H1 (cell line): ENCODE measurements at regions not wholly inside any gene's neighbourhood (a gene's known extent, or its start where the extent isn't known, plus 50 kb on each side); places are given as distances from the start of the nearest gene placed in this dataset.

Experiments used
- CTCF ChIA-PET: fragments of 300-600 bp; sonication (Branson Sonifier 250); formaldehyde crosslinking; loops from one replicate; lab custom pipeline; 2021; ENCODE audit not compliant: partially characterized antibody; lab: Charles Lee
- POLR2A ChIA-PET: fragments of 300-600 bp; sonication (Branson Sonifier 250); formaldehyde crosslinking; loops from one replicate; lab custom pipeline; 2021; ENCODE audit warnings: inconsistent platforms; ENCODE audit not compliant: partially characterized antibody; lab: Charles Lee
- DNase-seq, 2 experiments: peaks; one replicate each; pipeline versions ENCODE4 v3.0.0 to v3.0.0-alpha.2; 2010 to 2022; ENCODE audit warnings: low spot score in 2 of 2, low read depth in 1 of 2, mixed read lengths in 1 of 2
- FAIRE-seq: peaks from 2 replicates; lab custom pipeline; 2011; peaks lifted over from hg19 to GRCh38; lab: Jason Lieb, UNC
- H2AFZ ChIP-seq: 2 replicates; pipeline ENCODE4 v1.8.1; 2012; ENCODE audit warnings: low read length, inconsistent platforms
- H2AK5ac ChIP-seq: 2 replicates; pipeline ENCODE4 v1.6.1; 2013; ENCODE audit warnings: low read depth, low read length
- H2BK120ac ChIP-seq: replicated peaks from 2 replicates; pipeline ENCODE3; 2013; ENCODE audit warnings: low read depth, low read length, inconsistent platforms
- H2BK12ac ChIP-seq: 2 replicates; pipeline ENCODE4 v1.6.1; 2013; ENCODE audit warnings: low read depth, low read length
- H2BK15ac ChIP-seq: 2 replicates; pipeline ENCODE4 v1.6.1; 2013; ENCODE audit warnings: low read length
- H2BK20ac ChIP-seq: 2 replicates; pipeline ENCODE4 v1.6.1; 2013; ENCODE audit warnings: low read length
- H2BK5ac ChIP-seq: 2 replicates; pipeline ENCODE4 v1.6.1; 2013; ENCODE audit warnings: low read depth, low read length
- H3K14ac ChIP-seq: 2 replicates; pipeline ENCODE4 v1.6.1; 2013; ENCODE audit warnings: inconsistent platforms; ENCODE audit not compliant: insufficient read length
- H3K18ac ChIP-seq: 2 replicates; pipeline ENCODE4 v1.6.1; 2013; ENCODE audit warnings: low read length; ENCODE audit errors: extremely low read depth
- H3K23ac ChIP-seq: 2 replicates; pipeline ENCODE4 v1.6.1; 2013; ENCODE audit warnings: inconsistent platforms; ENCODE audit not compliant: insufficient read length
- H3K23me2 ChIP-seq: 2 replicates; pipeline ENCODE4 v1.6.1; 2013; ENCODE audit warnings: low read depth, low read length
- H3K27ac ChIP-seq: 2 replicates; pipeline ENCODE4 v1.6.1; 2011; ENCODE audit warnings: low read depth, low read length, inconsistent platforms
- H3K27me3 ChIP-seq, 4 experiments: replicated peaks in 1 of 4; 1 replicate in 1 of 4; 2 replicates in 3 of 4; pipeline versions ENCODE4 v1.6.1 to v1.8.1; 2011 to 2013; ENCODE audit warnings: low read length in 3 of 4, mild to moderate bottlenecking in 3 of 4, inconsistent platforms in 2 of 4, mixed read lengths in 2 of 4, moderate library complexity in 1 of 4; ENCODE audit not compliant: control insufficient read depth in 3 of 4, insufficient read depth in 3 of 4; ENCODE audit errors: extremely low read depth in 1 of 4
- H3K36me3 ChIP-seq, 4 experiments: 2 replicates each; pipeline versions ENCODE4 v1.6.1 to v1.8.1; 2011 to 2013; ENCODE audit warnings: mild to moderate bottlenecking in 4 of 4, low read length in 3 of 4, moderate library complexity in 2 of 4, control low read depth in 1 of 4, inconsistent platforms in 1 of 4; ENCODE audit not compliant: insufficient read depth in 4 of 4, control insufficient read depth in 2 of 4
- H3K4ac ChIP-seq: replicated peaks from 2 replicates; pipeline ENCODE3; 2013; ENCODE audit warnings: low read length, low read depth, mixed read lengths, inconsistent platforms; ENCODE audit not compliant: insufficient read length
- H3K4me1 ChIP-seq, 4 experiments: replicated peaks in 1 of 4; 1 replicate in 1 of 4; 2 replicates in 3 of 4; pipeline versions ENCODE4 v1.6.1 to v1.8.1; 2011 to 2013; ENCODE audit warnings: low read length in 3 of 4, inconsistent platforms in 2 of 4, mixed read lengths in 1 of 4; ENCODE audit not compliant: insufficient read depth in 4 of 4, control insufficient read depth in 3 of 4
- H3K4me2 ChIP-seq, 2 experiments: 2 replicates each; pipeline versions ENCODE4 v1.6.1 to v1.8.1; 2011 to 2013; ENCODE audit warnings: low read depth in 2 of 2, low read length in 2 of 2, control low read depth in 1 of 2, inconsistent platforms in 1 of 2, mild to moderate bottlenecking in 1 of 2; ENCODE audit not compliant: insufficient read depth in 1 of 2
- H3K4me3 ChIP-seq, 4 experiments: fragments of 200-600, 300-600 bp in 1 of 4; sonication (generic), shearing (Covaris generic), sonication (Bioruptor Twin) in 1 of 4; 2 replicates each; pipeline versions ENCODE4 v1.5.1 to v1.8.1; 2011 to 2016; ENCODE audit warnings: low read length in 4 of 4, low read depth in 3 of 4, control low read depth in 2 of 4, inconsistent platforms in 2 of 4, mild to moderate bottlenecking in 2 of 4, mixed read lengths in 1 of 4, moderate library complexity in 1 of 4; ENCODE audit not compliant: insufficient read depth in 2 of 4; ENCODE audit errors: extremely low read depth in 1 of 4
- H3K56ac ChIP-seq: replicated peaks from 2 replicates; pipeline ENCODE3; 2013; ENCODE audit warnings: low read depth, mild to moderate bottlenecking, mixed read lengths, low read length, inconsistent platforms; ENCODE audit not compliant: insufficient read length
- H3K79me1 ChIP-seq: 2 replicates; pipeline ENCODE4 v1.6.1; 2013; ENCODE audit warnings: low read depth, low read length, control low read depth
- H3K79me2 ChIP-seq, 2 experiments: 2 replicates each; pipeline versions ENCODE4 v1.6.1 to v1.8.1; 2012 to 2013; ENCODE audit warnings: low read length in 2 of 2, mild to moderate bottlenecking in 2 of 2, inconsistent platforms in 1 of 2; ENCODE audit not compliant: insufficient read depth in 2 of 2, control insufficient read depth in 1 of 2
- H3K9ac ChIP-seq, 4 experiments: replicated peaks in 1 of 4; 1 replicate in 1 of 4; 2 replicates in 3 of 4; pipeline versions ENCODE4 v1.6.1 to v1.8.1; 2011 to 2013; ENCODE audit warnings: low read depth in 3 of 4, low read length in 3 of 4, control low read depth in 2 of 4, mild to moderate bottlenecking in 2 of 4, moderate library complexity in 2 of 4, inconsistent platforms in 1 of 4; ENCODE audit errors: extremely low read depth in 1 of 4
- H3K9me3 ChIP-seq, 2 experiments: 2 replicates each; pipeline versions ENCODE4 v1.6.1 to v1.8.1; 2012 to 2013; ENCODE audit warnings: mild to moderate bottlenecking in 2 of 2, moderate library complexity in 2 of 2, control low read depth in 1 of 2, inconsistent platforms in 1 of 2, low read depth in 1 of 2, low read length in 1 of 2, mixed read lengths in 1 of 2; ENCODE audit not compliant: insufficient read depth in 2 of 2
- H4K20me1 ChIP-seq, 2 experiments: replicated peaks in 1 of 2; 2 replicates each; pipeline versions ENCODE3 to v1.8.1; 2011 to 2013; ENCODE audit warnings: inconsistent platforms in 2 of 2, low read length in 2 of 2, mild to moderate bottlenecking in 1 of 2; ENCODE audit not compliant: insufficient read depth in 2 of 2, control insufficient read depth in 1 of 2
- H4K5ac ChIP-seq: 2 replicates; pipeline ENCODE4 v1.6.1; 2013; ENCODE audit warnings: low read length, low read depth, mixed read lengths, inconsistent platforms; ENCODE audit not compliant: insufficient read length
- H4K8ac ChIP-seq: 2 replicates; pipeline ENCODE4 v1.8.0; 2013; ENCODE audit warnings: mild to moderate bottlenecking, moderate library complexity, low read length, inconsistent platforms; ENCODE audit not compliant: insufficient read depth; ENCODE audit errors: extremely low read depth
- H4K91ac ChIP-seq: replicated peaks from 2 replicates; pipeline ENCODE3; 2013; ENCODE audit warnings: low read length, mixed read lengths, inconsistent platforms; ENCODE audit not compliant: insufficient read length
- CHD1 ChIP-seq: IDR thresholded peaks from 2 replicates; pipeline ENCODE4 v1.6.1; 2012; ENCODE audit warnings: low read depth, low read length, improper control_type of control experiment
- EZH2 ChIP-seq: fragments of 200-600 bp; sonication (generic); IDR thresholded peaks from 2 replicates; pipeline ENCODE4 v1.7.1; 2012; ENCODE audit warnings: low read depth, mild to moderate bottlenecking, moderate library complexity, low read length, inconsistent platforms; ENCODE audit not compliant: severe bottlenecking
- GABPA ChIP-seq: IDR thresholded peaks from 2 replicates; pipeline ENCODE4 v1.6.1; 2011; ENCODE audit warnings: mild to moderate bottlenecking, low read length, moderate library complexity, borderline replicate concordance; ENCODE audit not compliant: insufficient read depth
- HDAC2 ChIP-seq, 2 experiments: fragments of 300-600 bp in 1 of 2; sonication (generic) in 1 of 2; IDR thresholded peaks; 2 replicates each; pipeline ENCODE4 v1.6.1; 2011 to 2012; ENCODE audit warnings: low read depth in 2 of 2, low read length in 2 of 2, mild to moderate bottlenecking in 2 of 2, moderate library complexity in 2 of 2, borderline replicate concordance in 1 of 2, inconsistent platforms in 1 of 2
- MAFK ChIP-seq: IDR thresholded peaks from 2 replicates; pipeline ENCODE4 v1.6.1; 2012; ENCODE audit warnings: low read depth, mild to moderate bottlenecking, improper control_type of control experiment, low read length
- TAF7 ChIP-seq: optimal IDR thresholded peaks from 2 replicates; pipeline ENCODE3; 2011; ENCODE audit warnings: low read depth, mild to moderate bottlenecking, inconsistent platforms, low read length, moderate library complexity, borderline replicate concordance
- WGBS, 2 experiments: shearing (Covaris generic) in 1 of 2; methylation state at CpG; one replicate each; pipeline versions ENCODE4 v1.1.6 to v1.1.7; 2013 to 2015; ENCODE audit warnings: low lambda C conversion rate in 2 of 2, mixed read lengths in 2 of 2, inconsistent platforms in 1 of 2, low coverage in 1 of 2, missing lambda C conversion rate in 1 of 2; ENCODE audit not compliant: insufficient replicate concordance in 2 of 2, insufficient coverage in 1 of 2, insufficient read length in 1 of 2; ENCODE audit errors: extremely low coverage in 1 of 2, missing lambda C conversion rate in 1 of 2; 5-methylcytosine and 5-hydroxymethylcytosine counted together
- TF ChIP-seq, protein P1 (sequence below): IDR thresholded peaks from 2 replicates; pipeline ENCODE4 v1.6.1; 2012; ENCODE audit warnings: inconsistent platforms

DNA sequence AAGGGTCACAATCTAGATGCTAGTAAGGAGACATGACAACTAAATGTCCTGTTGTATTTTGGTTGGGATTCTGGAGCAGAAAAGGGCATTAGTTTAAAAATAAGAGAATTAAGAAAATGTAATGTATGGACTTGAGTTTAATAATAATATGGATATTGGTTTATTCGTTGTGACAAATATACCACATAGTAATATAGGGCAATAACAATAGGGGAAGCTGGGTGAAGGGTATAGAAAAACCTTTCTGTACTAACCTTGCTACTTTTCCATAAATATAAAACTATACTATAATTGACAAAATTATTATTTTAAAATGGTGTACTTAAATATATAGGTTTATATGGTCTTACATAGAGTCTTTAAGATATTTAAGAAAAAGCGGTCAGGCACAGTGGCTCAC lies 558.9 kb downstream of the PTPRC start:
- H4K20me1 ChIP-seq: no peaks in the 10 kb centered on the region
- H3K4ac ChIP-seq: no peak overlapping the region
- no peak overlapping the region for H4K91ac ChIP-seq
- H2AK5ac ChIP-seq: no peak overlapping the region
- FAIRE-seq (no peak), DNase-seq (no peak)
- no peaks in the 10 kb centered on the region for H3K36me3 ChIP-seq
- POLR2A ChIA-PET: no interaction called here
- no peak overlapping the region for H2BK20ac ChIP-seq
- no peak overlapping the region for H3K4me3 ChIP-seq
- H3K23me2 ChIP-seq: no peaks in the 10 kb centered on the region
- no peak overlapping the region for H3K23ac ChIP-seq
- no peaks in the 10 kb centered on the region for H3K4me1 ChIP-seq
- no peak overlapping the region for H2BK5ac ChIP-seq
- H4K5ac ChIP-seq: no peak overlapping the region
- no peaks in the 10 kb centered on the region for H3K79me1 ChIP-seq
- H3K27me3 ChIP-seq: no peaks in the 10 kb centered on the region
- no peaks in the 10 kb centered on the region for H3K79me2 ChIP-seq
- H3K18ac ChIP-seq: no peak overlapping the region
- no peak overlapping the region for H3K4me2 ChIP-seq
- TF ChIP-seq HDAC2 (IDR thresholded peaks at IDR 0.05; ENCODE audit: borderline replicate concordance in 1 of 2, low read depth in 2 of 2, low read length in 2 of 2) (no peak), CHD1 (no peak), EZH2 (no peak), TAF7 (no peak), GABPA (no peak), MAFK (no peak)
- TF ChIP-seq, protein P1, sequence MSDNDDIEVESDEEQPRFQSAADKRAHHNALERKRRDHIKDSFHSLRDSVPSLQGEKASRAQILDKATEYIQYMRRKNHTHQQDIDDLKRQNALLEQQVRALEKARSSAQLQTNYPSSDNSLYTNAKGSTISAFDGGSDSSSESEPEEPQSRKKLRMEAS: no peak
- H2AFZ ChIP-seq: no peak overlapping the region
- H2BK15ac ChIP-seq: no peak overlapping the region
- H2BK12ac ChIP-seq: no peak overlapping the region
- H2BK120ac ChIP-seq: no peak overlapping the region
- H3K27ac ChIP-seq: no peak overlapping the region
- H3K56ac ChIP-seq: no peak overlapping the region
- H4K8ac ChIP-seq: no peak overlapping the region
- 98% methylated on average over 2 of the region's 2 CpGs; no CpG with 5 or more reads in 1 of the 2 experiments for WGBS, 2 experiments
- CTCF ChIA-PET: no interaction called here
- no peak overlapping the region for H3K14ac ChIP-seq
- H3K9ac ChIP-seq: no peak overlapping the region
- no peaks in the 10 kb centered on the region for H3K9me3 ChIP-seq
